IPS DF 19.7 (cell line): ENCODE measurements at regions not wholly inside any gene's neighbourhood (a gene's known extent, or its start where the extent isn't known, plus 50 kb on each side); places are given as distances from the start of the nearest gene placed in this dataset.

ENCODE experiments used
- DNase-seq: peaks from one replicate; pipeline ENCODE4 v3.0.0-alpha.2; 2013; ENCODE audit warnings: low read depth, low spot score

DNA sequence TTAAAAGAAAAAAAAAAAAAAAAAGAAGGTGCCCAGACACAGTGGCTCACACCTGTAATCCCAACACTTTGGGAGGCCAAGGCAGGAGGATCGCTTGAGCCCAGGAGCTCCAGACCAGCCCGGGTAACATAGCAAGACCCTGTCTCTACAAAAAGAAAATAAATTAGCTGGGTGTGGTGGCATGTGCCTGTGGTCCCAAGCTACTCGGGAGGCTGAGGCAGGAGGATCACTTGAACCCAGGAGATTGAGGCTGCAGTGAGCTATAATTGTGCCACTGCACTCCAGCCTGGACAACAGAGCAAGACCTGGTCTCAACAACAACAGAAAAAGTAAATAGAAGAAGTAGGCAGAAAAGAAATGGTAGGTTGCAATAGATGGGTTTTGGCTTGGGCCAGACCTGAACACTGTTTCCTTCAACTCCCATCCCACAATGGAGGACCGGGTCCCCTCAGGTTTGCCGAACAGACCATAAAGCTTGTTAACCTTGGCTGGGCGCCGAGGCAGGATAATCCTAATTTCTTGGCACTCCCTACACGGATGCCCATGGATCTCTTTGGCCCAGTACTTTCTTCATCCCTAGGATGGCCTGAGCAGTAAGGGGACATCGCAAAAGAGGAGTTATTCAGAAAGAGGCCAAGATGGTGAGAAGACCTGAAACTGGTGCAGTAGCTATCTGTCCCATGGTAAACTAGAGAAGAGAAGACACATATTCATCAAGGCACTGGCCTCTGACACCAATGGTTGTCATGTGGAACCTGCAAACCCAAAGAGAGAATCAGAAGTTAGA, 165.5 kb upstream of the CCND2 start:
- DNase-seq: no peak

DNA sequence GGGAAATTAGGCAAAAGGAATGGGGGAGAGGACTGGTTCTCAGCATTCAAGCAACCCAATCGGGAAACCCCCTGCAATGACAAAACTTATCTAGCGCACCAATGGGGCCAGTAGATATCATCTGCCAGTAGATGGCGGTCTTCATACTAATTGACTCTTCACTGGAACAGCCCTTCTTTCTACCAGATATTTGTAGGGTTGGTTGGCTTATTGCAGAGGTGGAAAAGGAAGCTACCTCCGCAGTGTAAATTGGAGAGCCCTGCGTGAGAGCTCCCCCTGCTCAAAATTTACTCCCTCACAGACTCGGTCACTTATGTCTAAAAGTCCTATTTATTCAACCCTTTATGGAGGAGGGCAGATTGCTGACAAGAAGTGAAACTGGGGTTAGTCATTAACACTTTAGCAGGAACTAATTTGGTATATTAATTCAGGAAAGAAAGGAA, 166.1 kb upstream of the CCND2 start:
- peak; percentile 67 for DNase-seq

DNA sequence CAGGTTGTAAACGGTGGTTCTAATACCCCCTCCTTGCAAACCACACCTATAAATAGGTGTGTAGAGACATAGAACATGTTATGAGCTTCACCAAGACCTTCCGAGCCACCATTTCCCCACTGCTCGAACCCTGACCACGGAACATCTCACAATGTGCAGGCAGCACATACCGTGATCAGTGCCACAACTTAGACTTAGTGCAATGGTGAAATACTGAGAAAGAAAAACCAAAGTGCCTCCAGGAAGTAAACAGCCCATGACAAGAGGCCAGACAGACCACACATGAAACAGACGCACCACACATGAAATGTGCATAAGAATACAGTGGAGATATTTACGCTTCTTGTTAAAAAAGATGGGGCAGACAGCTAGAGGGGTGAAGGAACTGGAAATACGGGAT, 166.9 kb upstream of the CCND2 start:
- DNase-seq: no peak

DNA sequence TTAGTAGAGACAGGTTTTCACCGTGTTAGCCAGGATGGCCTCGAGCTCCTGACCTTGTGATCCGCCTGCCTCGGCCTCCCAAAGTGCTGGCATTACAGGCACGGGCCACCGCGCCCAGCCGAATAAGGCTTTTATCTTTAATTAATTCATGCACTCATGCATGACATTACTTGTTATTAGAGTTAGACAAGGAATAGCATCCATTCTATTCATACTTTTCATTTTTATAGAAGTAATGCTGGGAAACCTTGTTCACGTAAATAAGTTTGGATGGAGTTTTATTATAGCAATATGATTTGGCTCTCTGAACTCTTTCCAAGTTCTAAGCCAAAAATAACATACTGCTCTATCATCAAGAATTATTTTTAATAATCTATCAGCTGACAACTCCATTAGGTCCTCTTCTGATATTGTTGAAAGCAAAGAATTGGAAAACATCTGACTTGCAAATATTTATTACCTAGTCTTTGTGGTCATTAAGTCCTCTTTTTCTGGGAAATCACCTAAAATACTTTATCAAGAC, 168.8 kb upstream of the CCND2 start:
- DNase-seq: no peak

DNA sequence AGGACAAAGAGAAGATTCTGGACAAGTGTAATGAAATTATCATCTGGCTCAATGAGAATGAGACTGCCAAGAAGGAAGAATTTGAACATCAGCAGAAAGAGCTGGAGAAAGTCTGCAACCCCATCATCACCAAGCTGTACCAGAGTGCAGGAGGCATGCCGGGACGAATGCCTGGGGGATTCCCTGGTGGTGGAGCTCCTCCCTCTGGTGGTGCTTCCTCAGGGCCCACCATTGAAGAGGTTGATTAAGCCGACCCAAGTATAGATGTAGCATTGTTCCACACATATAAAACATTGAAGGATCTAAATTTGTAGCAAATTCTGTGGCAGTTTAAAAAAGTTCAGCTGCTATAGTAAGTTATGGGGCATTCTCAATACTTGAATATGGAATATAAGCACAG, 174.3 kb upstream of the CCND2 start:
- DNase-seq: no peak

DNA sequence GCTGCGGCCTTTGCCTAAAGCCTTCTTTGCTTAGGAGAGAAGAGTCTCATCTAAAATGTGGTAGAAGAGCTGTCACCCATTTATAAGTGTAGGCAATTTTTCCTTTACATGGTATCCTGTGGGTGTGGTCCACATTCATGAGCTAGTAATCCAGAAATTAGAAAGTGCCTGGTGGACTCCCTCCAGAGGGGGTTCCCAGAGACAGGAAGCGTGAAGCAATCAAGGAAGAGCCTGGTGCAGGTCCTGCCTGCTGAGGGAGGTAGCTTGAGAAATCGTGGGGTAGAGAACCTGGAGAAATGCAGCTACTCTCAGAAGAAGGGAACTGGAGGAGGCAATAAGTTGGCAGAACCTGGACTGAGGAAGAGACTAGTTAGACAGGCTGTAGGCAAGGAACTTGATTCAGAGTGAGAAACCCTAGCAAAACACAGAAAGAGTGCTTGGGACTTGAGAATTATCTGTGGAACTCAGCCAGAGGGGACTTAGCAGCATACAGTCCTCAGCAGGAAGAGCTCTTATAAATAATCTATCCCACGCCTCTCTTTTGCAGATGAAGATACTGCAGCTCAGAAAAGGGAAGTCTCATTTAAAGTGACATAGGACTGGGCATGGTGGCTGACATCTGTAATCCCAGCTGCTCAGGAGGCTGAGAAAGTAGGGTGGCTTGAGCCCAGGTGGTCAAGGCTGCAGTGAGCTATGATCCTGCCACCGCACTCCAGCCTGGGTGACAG, 182.4 kb upstream of the CCND2 start:
- DNase-seq: no peak

DNA sequence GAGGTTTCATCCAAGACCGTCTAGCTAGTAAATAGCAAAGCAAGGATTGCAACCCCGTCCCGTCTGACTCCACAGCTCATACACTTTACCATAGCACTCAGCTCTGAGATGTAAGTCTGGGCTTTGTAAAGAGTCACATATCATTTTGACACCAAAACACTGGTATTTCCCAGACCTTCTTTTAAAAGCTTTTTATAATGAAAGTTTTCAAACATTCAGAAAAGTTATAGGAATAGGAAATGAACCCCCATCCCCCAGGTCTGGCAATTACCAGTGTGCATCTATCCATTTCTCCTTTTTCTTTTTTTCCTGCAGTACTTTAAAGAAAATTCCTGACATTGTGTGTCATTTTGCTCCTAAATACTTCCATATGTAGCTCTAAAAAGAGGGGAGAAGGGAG, 183.6 kb upstream of the CCND2 start:
- DNase-seq: no peak

DNA sequence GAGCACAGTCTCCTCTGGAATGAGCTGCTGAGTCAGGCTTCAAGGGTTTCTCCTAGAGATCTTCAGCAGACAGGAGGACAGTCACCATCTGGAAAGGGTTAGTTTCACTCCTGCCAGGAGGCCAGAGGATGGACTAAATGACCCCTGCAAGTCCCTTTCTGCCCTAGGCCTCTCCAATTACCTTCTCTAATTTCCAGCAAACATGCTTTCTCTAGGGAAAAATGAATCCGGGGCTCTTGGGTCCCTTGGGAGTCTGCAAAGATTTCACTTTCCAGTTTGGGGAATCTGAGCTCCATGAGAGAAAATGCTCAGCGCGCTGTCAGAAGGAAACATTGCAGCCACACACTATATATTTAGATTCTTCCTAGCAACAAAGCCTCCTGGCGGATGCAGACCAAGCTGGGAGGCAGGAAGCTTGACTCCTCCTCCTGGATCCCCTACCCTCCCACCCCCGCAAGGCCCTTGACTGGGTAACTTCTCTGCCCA, 184.4 kb upstream of the CCND2 start:
- no peak for DNase-seq

DNA sequence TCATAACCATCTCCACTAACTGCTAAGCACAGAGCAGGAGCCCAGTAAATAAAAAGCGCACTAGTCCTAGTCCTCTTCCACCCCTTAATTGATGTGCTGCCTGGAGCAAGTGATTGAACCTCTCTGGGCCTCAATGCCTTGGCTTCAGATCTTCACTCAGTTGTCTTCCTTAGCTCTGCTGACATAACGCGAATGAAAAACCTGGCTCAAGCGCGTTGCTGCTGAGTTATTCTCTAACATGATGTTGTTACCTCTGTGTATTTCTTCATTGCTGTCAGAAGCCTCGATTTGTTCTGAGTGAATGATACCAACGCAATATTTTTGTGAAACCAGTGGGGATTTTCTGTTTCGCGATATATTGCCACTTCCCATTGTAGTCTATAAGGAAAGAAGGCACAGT, 185.1 kb upstream of the CCND2 start:
- no peak for DNase-seq

DNA sequence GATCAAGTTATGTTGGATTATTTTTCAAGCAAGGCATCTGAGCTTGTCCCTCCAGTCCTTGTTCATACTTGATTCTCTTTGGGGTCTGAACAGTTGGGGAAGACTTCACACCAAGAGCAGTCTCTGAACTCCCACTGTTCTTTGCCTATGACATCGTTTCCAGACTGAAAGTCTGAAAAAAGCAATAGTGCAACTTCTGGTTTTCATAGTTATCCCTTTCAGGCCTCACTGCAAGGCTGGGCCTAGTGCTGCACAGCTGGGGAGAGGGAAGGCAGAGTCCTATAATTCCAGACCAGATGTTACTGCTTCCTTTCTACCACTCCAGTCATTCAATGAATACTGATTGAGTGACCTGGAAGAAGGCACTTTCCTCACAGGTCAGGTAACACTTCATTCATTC, 187.1 kb upstream of the CCND2 start:
- no peak for DNase-seq

DNA sequence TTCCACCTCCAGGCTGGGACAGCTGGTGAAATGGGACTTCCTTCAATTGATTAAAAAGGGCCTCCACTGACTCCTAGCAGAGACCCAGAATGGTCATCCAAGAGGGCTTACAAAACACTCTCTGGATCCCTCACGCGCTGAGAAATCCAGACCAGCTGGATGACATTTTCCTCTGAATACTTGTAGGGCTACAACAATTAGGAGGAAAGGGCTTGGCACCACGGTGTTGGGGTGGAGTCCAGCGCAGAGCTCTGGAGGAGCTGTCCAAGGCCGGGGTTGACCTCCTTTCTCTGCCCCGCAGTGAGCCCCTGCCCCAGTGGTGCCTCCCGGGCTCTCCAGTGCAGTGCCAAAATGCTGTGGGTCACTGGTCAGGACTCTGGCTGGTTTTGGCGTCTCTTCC, 189.0 kb upstream of the CCND2 start:
- DNase-seq: no peak

DNA sequence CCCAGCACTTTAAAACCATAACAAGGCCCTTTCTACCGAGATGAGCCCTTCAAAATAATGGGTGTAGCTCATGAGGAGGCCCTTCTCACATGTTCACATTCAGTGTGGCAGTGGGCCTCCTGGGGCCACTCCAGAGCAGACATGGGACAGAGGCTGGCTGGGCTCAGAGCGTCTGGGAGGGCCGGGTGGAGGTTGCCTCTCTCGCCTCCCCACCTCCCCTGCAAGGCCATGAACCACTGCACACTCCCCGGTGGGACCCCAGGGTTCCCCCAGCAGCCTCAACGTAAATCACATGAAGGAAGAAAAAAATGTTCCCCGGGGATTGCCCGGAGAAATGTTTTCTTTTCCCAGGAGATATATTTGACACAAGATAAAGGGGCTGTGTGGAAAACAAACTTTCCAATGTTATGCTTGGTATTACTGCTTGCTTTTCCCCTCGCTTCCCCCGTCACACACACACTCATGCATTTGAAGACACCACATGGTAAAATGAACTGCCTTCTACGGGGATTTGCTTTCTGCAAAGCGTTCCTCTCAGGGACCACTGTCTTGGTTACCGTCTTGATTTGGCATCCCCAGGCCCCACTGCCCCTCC, 190.7 kb upstream of the CCND2 start:
- no peak for DNase-seq

DNA sequence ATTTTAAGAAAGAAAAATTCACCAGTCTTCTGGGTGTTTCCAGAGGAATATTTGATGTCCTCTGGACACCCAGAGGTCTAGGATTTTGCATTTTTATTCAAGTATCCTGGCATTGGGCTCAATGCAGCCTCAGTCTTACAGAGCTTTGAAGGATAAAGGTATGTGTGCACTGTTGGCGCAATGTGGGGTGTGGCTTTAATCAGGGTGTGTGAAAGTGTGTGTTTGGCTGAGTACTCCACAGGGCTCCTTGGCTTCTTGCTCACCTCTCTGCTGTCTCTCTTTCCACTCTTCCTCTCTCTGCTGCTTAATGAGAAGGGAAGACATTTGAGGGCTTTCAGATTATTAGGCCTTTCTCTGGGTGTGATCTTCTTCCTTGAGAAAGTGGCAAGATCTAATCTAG, 193.3 kb upstream of the CCND2 start:
- no peak for DNase-seq

DNA sequence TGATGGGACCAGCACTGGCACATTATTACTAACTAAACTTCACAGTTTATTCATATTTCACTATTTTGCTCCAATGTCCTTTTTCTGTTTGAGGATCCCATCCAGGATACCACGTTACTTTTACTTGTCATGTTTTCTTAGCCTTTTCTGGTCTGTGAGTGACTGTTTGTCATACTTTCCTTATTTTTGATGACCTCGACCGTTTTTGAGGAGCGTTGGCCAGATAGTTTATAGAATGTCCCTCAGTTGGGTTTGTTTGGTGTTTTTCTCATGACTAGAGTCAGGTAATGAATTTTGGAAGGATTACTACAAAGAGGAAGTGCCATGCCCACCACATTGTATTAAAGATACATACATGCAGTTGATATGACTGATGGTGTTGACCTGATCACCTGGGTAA, 199.4 kb upstream of the CCND2 start:
- DNase-seq: no peak

DNA sequence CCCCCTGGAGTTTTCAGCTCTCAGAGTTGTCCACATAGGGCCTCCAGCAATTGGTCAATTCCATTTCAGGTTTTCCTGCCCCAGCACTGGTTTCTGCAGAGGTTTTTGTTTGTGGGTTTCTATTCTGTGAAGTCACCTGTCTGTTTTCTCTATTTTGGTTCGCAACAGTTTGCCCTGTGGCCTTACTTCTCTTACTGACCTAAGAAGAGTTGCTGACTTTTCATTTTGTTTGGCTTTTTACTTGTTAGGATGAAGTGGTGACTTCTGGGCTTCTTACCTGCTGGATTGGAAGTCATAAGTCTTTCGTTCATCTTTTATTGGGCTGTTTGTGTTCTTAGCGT, 196.4 kb upstream of the PARP11 start:
- DNase-seq: no peak

DNA sequence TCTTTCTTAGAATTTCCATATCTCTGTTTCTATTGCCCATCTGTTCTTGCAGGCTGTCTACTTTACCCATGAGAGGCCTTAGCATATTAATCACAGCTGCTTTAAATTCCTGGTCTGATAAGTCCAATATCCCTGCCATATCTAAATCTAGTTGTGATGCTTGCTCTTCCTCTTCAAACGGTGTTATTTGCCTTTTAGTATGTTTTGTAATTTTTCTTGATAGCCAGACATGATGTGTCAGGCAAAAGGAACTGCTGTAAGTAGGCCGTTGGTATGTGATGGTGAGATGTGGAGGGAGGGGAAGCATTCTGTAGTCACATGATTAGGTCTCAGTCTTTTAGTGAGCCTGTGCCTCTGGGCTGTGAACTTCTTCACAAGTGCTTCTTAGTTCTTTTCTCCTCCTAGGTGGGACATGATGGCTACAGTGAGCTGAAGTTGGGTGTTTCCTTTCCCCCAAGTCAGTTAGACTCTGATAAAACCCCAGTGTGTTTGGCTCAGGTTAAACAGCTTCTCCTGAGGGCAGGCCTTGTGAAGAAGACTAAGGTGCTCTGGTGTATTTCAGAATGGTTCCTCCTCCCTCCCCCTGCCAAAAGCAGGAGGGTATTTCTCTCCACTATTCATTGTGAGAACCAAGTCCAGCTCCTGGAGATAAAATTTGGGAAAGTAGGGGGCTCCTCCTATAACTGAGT, 195.9 kb upstream of the PARP11 start:
- DNase-seq: no peak

DNA sequence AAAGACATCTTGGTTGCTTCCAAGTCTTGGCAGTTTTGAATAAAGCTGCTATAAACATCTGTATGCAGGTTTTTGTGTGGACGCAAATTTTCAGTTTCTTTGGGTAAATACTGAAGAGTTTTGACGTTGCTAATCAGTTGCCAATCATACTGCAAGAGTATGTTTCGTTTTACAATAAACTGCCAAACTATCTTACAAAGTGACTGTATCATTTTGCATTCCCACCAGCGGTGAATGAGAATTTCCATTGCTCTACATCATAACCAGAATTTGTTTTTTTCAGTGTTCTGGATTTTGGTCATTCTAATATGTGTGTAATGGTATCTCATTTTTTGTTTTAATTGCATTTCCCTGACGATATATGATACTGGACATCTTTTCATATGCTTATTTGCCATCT, 190.8 kb upstream of the PARP11 start:
- DNase-seq: no peak

DNA sequence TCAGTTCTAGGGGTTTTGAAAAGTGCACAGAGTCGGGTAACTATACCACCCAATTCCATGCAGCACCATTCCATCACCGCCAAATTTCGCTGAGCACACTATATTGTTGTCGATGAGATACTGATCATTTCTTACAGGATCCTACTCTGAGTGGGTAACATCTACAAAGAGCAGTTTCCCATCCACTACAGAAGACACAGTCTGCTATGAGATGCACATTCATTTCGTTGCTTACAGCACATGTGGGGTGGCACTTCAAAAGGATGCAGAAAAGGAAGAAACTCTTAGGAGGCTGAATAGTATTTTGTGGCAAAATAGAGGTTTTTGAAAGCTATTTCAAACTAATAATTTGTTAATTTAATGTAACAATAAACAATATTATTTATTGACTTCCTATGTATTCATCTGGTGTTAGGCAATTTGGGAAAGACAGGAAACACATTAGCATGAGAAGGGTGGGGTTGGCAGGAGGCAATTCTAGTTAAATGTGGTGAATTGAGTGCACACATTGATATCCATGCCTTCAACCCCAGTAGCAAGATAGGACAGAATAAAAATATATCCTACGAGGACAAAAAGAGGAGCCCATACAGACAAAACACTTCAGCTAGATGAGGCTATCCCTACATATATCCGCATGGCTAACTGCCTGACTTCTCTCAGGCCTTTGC, 186.8 kb upstream of the PARP11 start:
- no peak for DNase-seq

DNA sequence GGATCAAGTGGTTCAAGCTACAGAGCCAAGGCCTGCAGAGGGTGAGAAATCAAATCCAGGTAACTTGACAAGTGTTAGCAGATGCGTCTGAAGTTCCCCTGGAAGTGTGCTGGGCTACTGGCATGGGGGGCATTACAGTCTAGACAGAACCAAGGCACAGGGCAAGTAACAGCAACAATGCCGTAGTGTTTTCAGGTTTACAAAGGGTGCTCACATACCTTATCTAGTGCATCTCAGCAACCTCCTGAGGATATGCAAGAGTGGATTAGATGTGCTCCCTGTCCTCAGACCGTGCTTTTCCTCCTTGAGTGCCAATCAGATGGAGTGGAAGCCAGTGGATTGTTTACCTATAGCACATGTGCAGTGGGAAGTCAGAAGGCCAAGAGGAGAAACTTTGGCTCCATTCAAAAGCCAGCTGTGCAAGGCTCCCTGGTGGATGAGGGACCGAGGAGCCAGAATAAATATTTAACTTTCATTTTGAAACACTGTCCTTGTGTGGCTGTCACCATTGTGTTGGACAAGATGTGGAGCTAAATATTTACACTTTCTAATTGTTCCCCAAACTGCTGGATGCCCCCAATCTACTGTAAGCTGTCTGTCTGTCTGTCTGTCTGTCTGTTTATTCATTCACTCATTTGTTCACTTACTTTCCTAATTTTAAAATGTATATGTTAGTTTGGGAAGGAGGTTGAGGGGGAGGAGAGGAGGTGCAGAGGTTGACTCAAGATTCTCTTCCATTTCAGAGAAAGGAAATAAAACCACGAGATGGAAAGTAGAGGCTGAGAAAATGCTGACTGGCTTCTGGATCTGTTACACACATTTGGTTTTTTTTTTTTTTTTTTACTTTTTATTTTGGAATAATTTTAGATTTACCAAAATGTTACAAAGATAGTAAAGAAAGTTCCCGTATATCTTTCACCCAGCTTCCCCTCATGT, 184.0 kb upstream of the PARP11 start:
- no peak for DNase-seq

DNA sequence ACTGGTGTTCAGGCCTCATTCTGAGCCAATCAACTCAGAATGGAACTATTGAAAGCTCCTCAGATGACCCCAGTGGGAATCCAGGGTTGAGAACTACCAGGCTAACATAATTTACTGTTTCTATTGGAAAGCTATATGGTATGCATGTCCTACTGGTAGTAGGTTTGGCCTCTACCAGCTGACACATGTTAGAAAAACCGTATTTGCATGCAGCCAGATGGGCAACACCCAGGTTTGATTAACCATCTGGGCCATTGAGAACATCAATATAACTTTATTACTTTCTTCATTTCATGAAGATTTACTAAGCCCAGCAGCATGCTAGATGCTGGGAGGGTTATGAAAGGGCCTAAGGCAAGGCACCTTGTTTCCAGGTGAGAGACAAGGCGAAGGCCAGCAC, 181.4 kb upstream of the PARP11 start:
- DNase-seq: no peak
